Panc1 (cell line): ENCODE measurements at regions not wholly inside any gene's neighbourhood (a gene's known extent, or its start where the extent isn't known, plus 50 kb on each side); places are given as distances from the start of the nearest gene placed in this dataset.

Experiments used
- ATAC-seq: fragments of 200-7000 bp; cut with Tn5 transposase; 2 replicates; pipeline ENCODE4 v1.9.1; 2020; ENCODE audit warnings: mild to moderate bottlenecking, moderate library complexity
- BruUV-seq: library from RNA; stranded (reverse); fragments of 400-500 nt; replicated peaks from 2 replicates; lab custom pipeline; 2021; lab: Mats Ljungman, UMichigan
- CTCF ChIA-PET: fragments of 300-600 bp; sonication (Branson Sonifier 250); formaldehyde crosslinking; loops from one replicate; lab custom pipeline; 2022; ENCODE audit warnings: antibody characterized with exemption; lab: Charles Lee
- POLR2A ChIA-PET: fragments of 300-600 bp; sonication (Branson Sonifier 250); formaldehyde crosslinking; loops from one replicate; lab custom pipeline; 2022; ENCODE audit warnings: antibody characterized with exemption; lab: Charles Lee
- DNase-seq: peaks from one replicate; pipeline ENCODE4 v3.0.0-alpha.2; 2010; ENCODE audit warnings: low read depth, low spot score
- H3K27ac ChIP-seq: 2 replicates; pipeline ENCODE4 v1.5.1; 2011; ENCODE audit warnings: mild to moderate bottlenecking, low read length, inconsistent platforms
- H3K27me3 ChIP-seq: fragments of 200-500 bp; sonication (Bioruptor generic); 2 replicates; pipeline ENCODE4 v1.6.0; 2014; ENCODE audit warnings: low read length, inconsistent platforms; ENCODE audit not compliant: control insufficient read depth, insufficient read depth
- H3K36me3 ChIP-seq: fragments of 200-500 bp; sonication (Bioruptor generic); 2 replicates; pipeline ENCODE4 v1.5.1; 2014; ENCODE audit warnings: inconsistent platforms, mild to moderate bottlenecking, low read length, moderate library complexity; ENCODE audit not compliant: control insufficient read depth, insufficient read depth
- H3K4me1 ChIP-seq: 2 replicates; pipeline ENCODE4 v1.5.1; 2011; ENCODE audit warnings: inconsistent platforms, mild to moderate bottlenecking, low read length, moderate library complexity; ENCODE audit not compliant: control insufficient read depth, insufficient read depth
- H3K4me3 ChIP-seq, 2 experiments: 2 replicates each; pipeline ENCODE4 v1.5.1; 2011 to 2012; ENCODE audit warnings: low read depth in 2 of 2, low read length in 2 of 2, mild to moderate bottlenecking in 2 of 2, inconsistent platforms in 1 of 2, moderate library complexity in 1 of 2
- H3K9me3 ChIP-seq: fragments of 200-500 bp; sonication (Bioruptor generic); 2 replicates; pipeline ENCODE4 v1.5.1; 2014; ENCODE audit warnings: low read depth, mild to moderate bottlenecking, inconsistent platforms, low read length, moderate library complexity; ENCODE audit not compliant: control insufficient read depth, insufficient read depth
- CTCF ChIP-seq: fragments of 450-650 bp; IDR thresholded peaks from 2 replicates; pipeline ENCODE4 v1.5.1; 2017; ENCODE audit warnings: mild to moderate bottlenecking
- POLR2AphosphoS5 ChIP-seq: IDR thresholded peaks from 2 replicates; pipeline ENCODE4 v1.6.1; 2012; ENCODE audit warnings: mild to moderate bottlenecking, low read depth, low read length, moderate library complexity
- REST ChIP-seq, 2 experiments: IDR thresholded peaks; 2 replicates each; pipeline ENCODE4 v1.6.1; 2011 to 2012; ENCODE audit warnings: low read depth in 2 of 2, control low read depth in 1 of 2, low read length in 1 of 2, mild to moderate bottlenecking in 1 of 2, moderate library complexity in 1 of 2; ENCODE audit not compliant: insufficient read depth in 1 of 2
- SIN3A ChIP-seq: IDR thresholded peaks from 2 replicates; pipeline ENCODE4 v1.6.1; 2012; ENCODE audit warnings: low read depth, mild to moderate bottlenecking, low read length, moderate library complexity, borderline replicate concordance; ENCODE audit not compliant: insufficient read depth
- TCF7L2 ChIP-seq: IDR thresholded peaks from 2 replicates; pipeline ENCODE4 v1.6.1; 2011; ENCODE audit warnings: mild to moderate bottlenecking, low read depth, low read length, inconsistent platforms
- in situ Hi-C: cut with HindIII; loops from 2 replicates; pipeline ENCODE4 v1.10.0; 2016; ENCODE audit warnings: low sequenced_read_pairs, low pct_unique_long_range_greater_than_20kb
- intact Hi-C: fragments of 100-400 bp; cut with micrococcal nuclease; formaldehyde crosslinking; loops from one replicate; pipeline ENCODE4 v1.10.0; 2022; ENCODE audit not compliant: unreplicated experiment

- no TSS peak for BruUV-seq
- in situ Hi-C loops (no loop called here), intact Hi-C loops (no loop called here)
- CTCF ChIA-PET: no interaction called here
- Histone ChIP-seq H3K4me1 (no peaks in the 10 kb centered on the region), H3K27me3 (no peaks in the 10 kb centered on the region), H3K36me3 (no peaks in the 10 kb centered on the region), H3K9me3 (no peaks in the 10 kb centered on the region), H3K27ac (no peak overlapping the region), H3K4me3 (no peak overlapping the region)
- DNase-seq (no peak), ATAC-seq (no peak)
- POLR2A ChIA-PET: no interaction called here
- TF ChIP-seq POLR2AphosphoS5 (no peak), TCF7L2 (no peak)
These were observed 185.4 kb upstream of the CNTN5 start for GRCh38 chr11:98835335-98835734.

DNA sequence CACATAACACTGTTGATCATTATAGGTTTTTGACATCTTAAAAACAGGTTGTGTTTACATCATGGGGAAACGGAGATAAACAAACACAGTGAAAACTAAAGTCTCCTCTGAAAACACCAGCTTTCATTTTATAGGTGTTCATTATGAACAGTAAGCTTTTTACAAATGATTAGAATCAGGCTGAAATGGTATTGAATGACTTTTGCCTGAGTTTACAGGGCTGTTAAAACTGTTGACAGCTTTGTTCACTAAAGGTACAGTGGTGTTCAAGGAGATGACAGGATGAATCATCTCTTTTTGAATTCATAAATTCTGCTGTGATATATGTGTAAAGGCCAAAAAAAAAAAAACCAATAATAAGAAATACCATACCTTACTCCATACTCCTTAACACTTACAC is 184.6 kb upstream of the CNTN5 start:
- BruUV-seq: no TSS peak
- no peak overlapping the region for H3K27ac ChIP-seq
- no peak overlapping the region for H3K4me3 ChIP-seq
- no peaks in the 10 kb centered on the region for H3K27me3 ChIP-seq
- ChIA-PET CTCF (no interaction called here), POLR2A (no interaction called here)
- in situ Hi-C loops: no loop called here
- no peaks in the 10 kb centered on the region for H3K36me3 ChIP-seq
- H3K4me1 ChIP-seq: no peaks in the 10 kb centered on the region
- no peaks in the 10 kb centered on the region for H3K9me3 ChIP-seq
- ATAC-seq (no peak), DNase-seq (no peak)
- TF ChIP-seq CTCF (no peak), REST (IDR thresholded peaks at IDR 0.05; ENCODE audit: insufficient read depth in 1 of 2, low read depth in 2 of 2, low read length in 1 of 2) (no peak), POLR2AphosphoS5 (no peak), SIN3A (no peak), TCF7L2 (no peak)
- intact Hi-C loops: no loop called here

DNA sequence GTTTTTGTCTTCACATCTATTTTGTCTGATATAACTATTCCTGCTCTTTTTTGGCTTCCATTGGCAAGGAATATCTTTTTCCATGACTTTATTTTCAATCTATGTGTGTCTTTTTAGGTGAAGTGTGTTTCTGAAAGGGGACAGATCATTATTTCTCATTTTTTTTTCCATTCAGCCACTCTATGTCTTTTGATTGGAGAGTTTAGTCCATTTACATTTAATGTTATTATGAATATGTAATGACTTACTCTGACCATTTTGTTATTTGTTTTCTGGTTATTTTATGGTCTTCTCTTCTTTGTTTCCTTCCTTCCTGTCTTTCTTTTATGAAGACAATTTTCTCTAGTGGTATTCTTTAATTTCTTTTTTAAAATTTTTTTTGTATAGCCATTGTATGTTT is 178.6 kb upstream of the CNTN5 start:
- Histone ChIP-seq H3K27me3 (no peaks in the 10 kb centered on the region), H3K9me3 (peaks cover 5% of the 10 kb centered on the region; the same call in 1 of the 2 replicates), H3K36me3 (no peaks in the 10 kb centered on the region), H3K4me3 (no peak overlapping the region), H3K27ac (no peak overlapping the region), H3K4me1 (no peaks in the 10 kb centered on the region)
- DNase-seq (no peak), ATAC-seq (no peak)
- intact Hi-C loops: no loop called here
- TF ChIP-seq SIN3A (no peak), REST (IDR thresholded peaks at IDR 0.05; ENCODE audit: insufficient read depth in 1 of 2, low read depth in 2 of 2, low read length in 1 of 2) (no peak), CTCF (no peak), POLR2AphosphoS5 (no peak), TCF7L2 (no peak)
- POLR2A ChIA-PET: no interaction called here
- BruUV-seq: no TSS peak
- CTCF ChIA-PET: no interaction called here
- in situ Hi-C loops: no loop called here
